NCI-H1417 treated with DMSO at 0.1 percent for 48 hours (cell line): ENCODE measurements at regions not wholly inside any gene's neighbourhood (a gene's known extent, or its start where the extent isn't known, plus 50 kb on each side); places are given as distances from the start of the nearest gene placed in this dataset.
"Not testable (repeated sequence)": the region's sequence is repeated elsewhere in the genome, so short reads cannot be mapped to it uniquely, and the experiment has no call there.

Source experiments
- DNase-seq: peaks from one replicate; lab custom pipeline; 2025; lab: John Stamatoyannopoulos, UW

GRCh38 chr18:46229641-46230040 lies 125.5 kb downstream of the HAUS1 start:
- DNase-seq, result not testable (repeated sequence)

DNA sequence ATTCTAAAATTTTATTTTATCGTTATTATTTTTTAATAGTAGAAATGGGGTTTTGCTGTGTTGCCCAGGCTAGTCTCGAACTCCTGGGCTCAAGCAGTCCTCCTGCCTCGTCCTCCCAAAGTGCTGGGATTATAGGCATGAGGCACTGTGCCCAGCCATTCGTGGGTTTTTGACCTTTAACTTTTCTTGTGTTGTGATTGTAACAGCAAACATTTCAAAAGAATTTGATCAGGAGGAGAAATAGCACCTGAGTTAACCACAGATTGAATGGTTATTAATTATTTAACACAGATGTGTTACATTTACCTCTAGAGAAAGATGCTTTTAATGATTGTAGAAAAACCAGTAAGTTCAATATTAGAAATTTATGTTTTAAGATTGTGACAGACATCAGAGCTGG lies 132.0 kb downstream of the HAUS1 start:
- DNase-seq, result no peak

- DNase-seq, result no peak
Observed at GRCh38 chr18:46237891-46238290, 133.7 kb downstream of the HAUS1 start.

DNA sequence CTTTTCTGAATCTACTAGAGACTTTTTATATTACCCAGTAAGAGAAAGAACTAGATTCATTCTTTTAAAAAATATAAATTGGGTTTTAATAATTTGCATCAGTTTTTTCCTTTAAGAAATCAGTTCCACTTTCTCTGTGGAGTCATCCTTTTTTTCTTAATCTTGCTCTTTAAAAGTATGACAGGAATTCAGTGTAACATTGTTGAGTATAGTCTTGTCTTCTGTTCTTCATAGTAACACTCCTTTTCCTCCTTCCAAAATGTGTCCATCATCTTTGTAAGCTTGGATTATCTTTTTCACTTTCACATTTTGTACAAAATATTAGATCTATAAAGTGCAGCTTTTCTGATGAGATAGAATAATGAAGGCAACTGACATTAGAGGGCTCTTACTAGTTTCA lies 135.4 kb downstream of the HAUS1 start:
- DNase-seq, result no peak

DNA sequence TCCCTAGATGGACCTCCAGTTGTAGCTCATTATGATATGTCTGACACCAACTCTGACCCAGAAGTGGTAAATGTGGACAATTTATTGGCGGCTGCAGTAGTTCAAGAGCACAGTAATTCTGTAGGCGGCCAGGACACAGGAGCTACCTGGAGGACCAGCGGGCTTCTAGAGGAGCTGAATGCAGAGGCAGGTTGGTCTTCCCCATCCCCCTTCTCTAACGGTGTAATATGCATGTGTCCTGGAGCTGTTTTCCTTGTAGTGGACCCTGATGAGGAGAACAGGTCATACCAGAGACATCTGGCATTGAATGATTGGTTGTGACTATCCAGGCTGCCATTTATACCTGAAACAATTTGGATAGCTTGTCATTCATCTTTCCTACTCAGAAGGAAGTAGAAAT lies 135.8 kb downstream of the HAUS1 start:
- no peak for DNase-seq

GRCh38 chr18:46241393-46241792 lies 137.2 kb downstream of the HAUS1 start:
- not testable (repeated sequence) for DNase-seq

DNA sequence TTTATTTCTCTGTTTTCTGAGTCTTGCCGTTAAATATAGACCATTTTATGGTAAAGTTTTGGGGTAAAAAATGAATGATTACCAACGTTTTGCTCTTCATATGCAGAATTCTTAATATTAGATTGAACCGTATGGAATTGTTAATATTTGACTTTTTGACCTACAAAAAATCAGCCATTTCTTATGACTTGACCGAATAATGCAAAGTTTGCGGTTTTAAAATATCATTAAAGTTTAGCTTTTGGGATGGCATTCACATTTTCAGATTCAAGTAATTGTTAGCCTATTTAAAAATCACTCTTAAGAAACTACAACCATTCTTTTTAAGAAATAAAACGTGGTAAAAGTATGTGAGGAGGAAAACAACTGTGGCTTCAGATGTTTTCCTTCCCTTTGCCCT lies 138.0 kb downstream of the HAUS1 start:
- no peak for DNase-seq

DNA sequence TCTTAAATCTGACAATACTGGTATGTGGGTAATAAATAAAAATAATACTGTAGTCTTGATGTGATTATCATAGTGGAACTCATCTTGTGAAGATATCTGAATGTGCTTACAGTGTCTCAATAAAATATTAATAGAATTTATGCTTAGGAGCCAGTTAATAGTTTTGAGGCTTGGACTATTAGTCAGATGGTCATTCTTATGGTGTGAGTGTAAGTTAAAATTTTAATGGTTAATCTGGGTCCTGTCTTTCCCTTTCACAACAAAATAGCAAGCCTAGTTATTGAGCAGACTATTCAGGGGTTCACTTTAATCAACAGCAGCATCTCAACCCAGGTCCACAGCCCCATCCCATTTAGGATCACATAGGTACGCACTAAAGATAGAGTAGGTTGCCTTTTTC lies 138.9 kb downstream of the HAUS1 start:
- no peak for DNase-seq

- DNase-seq, result no peak
Observed at GRCh38 chr18:46243673-46244072, 139.5 kb downstream of the HAUS1 start.

- DNase-seq, result no peak
Observed at GRCh38 chr18:46246101-46246500, 141.9 kb downstream of the HAUS1 start.

DNA sequence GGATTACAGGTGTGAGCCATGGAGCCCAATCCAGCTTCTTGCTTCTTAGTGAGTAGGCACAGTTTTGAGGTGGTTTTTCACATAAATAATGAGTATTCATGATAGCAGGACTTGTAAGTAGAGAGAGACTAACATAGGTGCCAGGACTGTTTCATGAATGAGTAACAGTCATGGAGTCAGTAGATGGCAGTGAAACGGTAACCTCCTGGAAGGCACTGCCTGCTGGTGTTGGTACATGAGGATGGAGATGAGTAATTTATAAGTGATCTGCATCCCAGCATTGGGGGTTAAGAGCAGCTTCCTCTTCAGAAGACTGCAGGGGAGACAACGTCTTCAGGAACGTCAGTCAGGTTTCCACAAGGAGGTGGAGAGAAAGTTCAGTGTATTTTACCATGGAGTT lies 143.8 kb downstream of the HAUS1 start:
- no peak for DNase-seq

DNA sequence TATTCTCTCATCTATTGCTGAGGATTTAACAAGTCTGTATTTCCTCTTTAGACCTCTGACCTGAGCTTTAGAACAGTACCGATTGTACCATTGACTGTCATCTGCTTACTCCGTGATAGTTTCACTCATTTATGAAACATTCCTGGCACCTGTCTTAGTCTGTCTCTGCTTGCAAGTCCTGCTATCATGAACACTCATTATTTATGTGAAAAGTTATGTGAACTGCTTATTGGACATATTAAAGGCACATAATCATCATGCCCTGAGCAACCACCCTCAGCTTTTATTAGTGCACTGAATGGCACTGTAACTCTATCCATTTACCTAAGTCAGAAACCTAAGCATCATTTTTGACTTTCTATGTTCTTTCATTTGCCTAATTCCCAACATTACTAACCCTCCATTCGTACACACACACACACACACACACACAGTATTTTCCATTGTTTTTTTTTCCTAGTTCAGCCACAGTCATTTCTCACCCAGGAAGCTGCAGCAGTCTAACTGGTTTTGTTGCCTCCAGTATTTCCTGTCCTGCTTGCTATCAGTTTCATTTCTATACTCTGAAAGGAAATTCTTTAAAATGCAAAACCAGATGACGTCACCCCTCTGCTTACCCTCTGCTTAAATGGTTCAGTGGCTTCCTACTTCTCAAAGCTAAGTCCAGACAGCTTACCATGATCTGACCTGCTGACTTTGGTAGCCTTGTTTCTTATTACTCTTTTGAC lies 146.1 kb downstream of the HAUS1 start:
- peak; percentile 4 for DNase-seq

- no peak for DNase-seq
Observed at GRCh38 chr18:46250812-46251173, 146.6 kb downstream of the HAUS1 start.

- DNase-seq, result no peak
Observed at GRCh38 chr18:46252759-46253158, 148.6 kb downstream of the HAUS1 start.

DNA sequence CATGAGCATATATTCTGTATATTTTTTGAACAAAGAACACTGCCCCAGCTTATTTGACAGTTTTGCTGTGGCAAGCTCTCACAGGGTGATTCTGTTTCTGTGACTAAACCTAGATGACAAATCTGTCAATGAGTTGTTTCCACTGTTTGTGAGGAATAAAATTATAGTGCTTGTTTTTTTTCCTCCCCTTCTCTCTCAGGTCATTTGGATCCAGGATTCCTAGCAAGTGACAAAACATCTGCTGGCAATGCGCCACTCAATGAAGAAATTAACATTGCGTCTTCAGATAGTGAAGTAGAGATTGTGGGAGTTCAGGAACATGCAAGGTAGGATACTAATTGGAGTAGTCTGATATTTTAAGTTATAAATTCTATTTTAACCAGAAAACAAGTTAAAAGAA lies 149.3 kb downstream of the HAUS1 start:
- DNase-seq, result no peak

DNA sequence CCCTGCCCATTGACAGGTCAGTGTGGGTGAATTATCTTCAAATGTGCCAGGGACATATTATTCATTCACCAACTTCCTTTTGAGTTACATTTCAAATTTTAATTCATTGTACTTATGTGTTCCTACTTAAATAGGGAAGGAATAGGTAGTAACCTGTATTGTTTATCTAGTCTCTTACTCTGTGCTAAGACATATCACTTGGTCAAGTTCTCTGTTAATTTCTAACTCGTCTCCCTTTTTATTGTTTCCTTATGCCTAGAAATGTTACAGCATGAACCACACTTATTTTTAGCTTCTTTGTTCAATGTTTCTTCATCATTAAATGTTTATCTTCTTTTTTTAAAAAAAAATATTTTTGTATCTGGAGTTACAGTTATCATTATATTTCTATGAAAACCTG lies 151.9 kb downstream of the HAUS1 start:
- no peak for DNase-seq

DNA sequence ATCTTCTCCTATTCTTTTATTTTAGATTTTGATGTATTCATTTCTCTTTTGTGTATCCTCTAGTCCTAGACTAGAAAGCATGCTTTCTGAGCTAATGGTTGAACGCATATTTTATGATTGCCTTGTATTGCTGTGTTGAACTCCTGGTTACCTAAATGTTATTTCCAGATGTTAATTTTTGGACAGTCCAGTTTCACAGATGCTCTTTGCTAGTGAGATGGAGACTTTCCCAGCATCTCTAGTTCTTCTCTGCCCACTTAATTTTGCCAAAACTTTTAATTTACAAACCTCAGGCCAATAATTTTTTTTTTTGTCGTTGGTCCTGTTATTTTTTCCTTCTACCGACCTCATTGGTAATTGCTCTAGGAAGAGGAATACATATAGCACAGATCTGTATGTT lies 153.2 kb downstream of the HAUS1 start:
- DNase-seq, result no peak

DNA sequence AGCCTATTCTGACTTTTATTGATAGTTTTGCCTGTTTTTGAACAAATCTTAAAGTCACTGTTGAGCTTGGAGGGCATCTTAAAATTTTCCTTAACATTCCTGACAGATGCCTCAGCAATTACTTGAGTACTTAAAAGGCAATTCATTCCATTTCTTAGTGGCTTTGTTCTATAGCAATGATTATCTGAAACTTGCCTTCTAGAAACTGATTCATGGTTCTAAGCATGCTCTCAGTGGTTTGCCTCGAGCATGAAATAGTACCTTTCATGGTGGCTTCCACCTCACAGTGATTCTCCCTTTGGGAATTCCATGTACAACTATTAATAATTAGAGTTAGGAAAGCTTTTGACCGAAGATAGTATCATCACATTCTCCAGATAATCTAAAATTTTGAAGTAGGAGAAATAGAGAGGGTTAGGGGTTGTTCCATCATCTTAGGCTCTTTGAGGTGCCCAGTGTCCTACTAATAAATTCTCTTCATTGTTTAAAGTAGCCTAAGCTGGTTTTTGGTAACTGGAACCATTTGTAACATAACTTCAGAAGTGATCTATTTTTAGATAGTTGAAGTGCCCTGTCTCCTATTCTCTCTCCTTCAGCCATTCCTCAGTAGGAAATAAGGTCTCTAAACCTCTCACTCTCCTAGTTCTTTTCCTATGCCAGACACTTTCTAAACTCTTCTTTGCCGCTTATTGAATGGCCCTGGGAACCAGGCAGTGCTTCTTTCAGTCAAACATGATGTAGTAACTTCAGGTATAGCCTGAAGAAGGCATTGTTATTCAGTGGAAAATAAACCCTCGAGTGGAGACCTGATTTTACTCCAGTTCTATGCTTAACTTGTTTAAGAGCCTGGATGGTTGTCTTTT lies 156.1 kb downstream of the HAUS1 start:
- no peak for DNase-seq

GRCh38 chr18:46260879-46261143 lies 156.6 kb downstream of the HAUS1 start:
- DNase-seq, result no peak

DNA sequence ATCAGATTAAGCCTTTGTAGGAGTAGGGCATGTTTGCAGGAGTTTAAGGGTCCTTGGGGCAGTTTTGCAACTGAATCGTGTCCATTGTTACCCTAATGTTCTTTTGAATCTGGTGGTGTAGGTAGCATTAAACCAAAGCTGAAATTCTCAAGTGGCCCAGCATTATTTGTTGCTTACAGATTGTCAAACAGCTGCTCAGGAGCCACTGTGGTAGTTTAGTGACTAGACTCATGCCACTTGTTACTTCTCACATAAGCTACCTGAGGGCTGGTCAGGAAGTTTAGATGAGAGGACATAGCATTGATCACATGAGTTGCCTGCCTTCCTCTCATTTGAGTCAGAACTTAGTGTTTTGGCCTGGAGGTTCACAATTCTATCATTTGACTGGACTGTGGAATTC lies 157.6 kb downstream of the HAUS1 start:
- no peak for DNase-seq

DNA sequence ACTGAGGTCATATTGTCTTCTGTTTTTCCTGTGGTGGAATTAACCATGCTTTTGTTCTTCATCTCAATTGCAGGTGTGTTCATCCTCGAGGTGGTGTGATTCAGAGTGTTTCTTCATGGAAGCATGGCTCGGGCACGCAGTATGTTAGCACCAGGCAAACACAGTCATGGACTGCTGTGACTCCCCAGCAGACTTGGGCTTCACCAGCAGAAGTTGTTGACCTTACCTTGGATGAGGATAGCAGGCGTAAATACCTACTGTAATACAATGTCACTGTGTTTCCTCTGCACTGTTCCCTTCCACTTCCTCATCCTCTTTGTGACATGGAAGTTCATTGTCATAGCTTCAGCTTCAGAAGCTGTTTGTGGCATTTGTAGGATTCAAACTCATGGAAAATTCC lies 158.7 kb downstream of the HAUS1 start:
- DNase-seq, result no peak

DNA sequence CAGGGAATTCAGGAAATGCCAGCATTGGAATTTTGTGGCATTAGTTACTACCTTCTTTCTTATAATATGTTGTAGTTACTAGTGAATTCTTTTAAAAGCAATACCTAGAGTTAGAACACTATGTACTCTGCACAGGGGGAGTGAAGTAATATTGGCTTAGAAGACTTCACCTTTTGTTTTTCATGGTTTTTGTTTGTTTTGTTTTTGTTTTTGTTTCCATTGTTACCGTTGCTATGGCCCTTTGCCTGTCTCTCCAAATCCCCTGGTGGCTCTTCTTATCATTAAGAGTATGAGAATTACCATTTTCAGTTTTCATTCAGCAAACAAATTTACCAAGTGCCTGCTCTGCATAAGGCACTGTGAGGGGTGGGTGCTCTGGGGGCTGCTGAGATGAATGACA lies 160.1 kb downstream of the HAUS1 start:
- no peak for DNase-seq

DNA sequence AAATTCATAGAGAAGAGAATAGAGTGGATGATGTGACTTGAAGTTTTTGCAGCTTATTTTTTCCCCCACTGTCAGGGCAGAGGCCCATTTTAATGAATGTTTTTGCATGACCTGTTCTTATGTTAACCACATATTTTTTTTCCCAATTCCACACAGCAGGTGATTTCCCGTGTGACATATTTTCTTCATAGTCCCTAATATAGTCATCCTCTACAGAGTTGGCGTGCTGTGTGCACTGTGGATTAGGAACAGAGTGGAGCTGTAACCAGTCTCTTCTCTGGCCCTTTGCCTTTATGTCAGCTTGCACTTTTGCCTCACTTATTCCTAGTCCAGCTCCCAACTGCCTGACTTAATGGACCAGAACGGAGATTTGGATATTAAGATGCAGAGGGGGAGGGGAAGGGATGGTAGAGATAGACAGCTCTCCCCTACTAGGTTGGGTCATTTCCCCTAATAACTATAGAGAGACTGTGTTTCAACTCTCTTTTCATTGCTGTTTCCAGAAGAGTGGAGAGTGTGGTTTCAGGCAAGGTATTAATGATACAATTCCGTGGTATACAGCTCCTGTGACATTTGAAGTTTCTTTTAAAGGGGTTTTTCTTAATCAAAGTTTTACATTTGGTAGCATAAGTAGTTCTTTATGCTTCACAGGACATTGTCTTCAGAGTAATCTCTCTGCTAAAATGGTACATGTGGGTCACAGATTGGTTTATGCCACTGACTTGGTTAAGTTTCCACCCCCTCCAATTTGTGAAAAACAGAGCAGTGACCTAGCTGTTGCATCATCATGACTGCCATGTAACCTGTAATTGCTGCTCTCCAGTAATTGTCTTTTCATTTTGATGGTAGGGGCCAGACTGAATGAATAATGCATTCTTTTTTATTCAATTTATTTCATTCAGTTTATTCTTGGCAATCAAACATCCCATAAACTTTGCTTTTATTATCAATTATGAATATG lies 161.3 kb downstream of the HAUS1 start:
- no peak for DNase-seq
